ENCODE measurements at regions not wholly inside any gene's neighbourhood (a gene's known extent, or its start where the extent isn't known, plus 50 kb on each side); places are given as distances from the start of the nearest gene placed in this dataset.

- H3K4me3 ChIP-seq (ENCODE audit: low read depth, low read length): no peak overlapping the region
- ChIA-PET CTCF (no interaction called here), POLR2A (no interaction called here)
- Mint-ChIP-seq H3K27ac (ENCODE audit: unreplicated experiment) (no peak overlapping the region), H3K4me1 (ENCODE audit: low read depth, unreplicated experiment) (no peaks in the 10 kb centered on the region), H3K9me3 (ENCODE audit: unreplicated experiment) (peaks cover 11% of the 10 kb centered on the region), H3K36me3 (ENCODE audit: insufficient read depth, unreplicated experiment) (no peaks in the 10 kb centered on the region), H3K27me3 (ENCODE audit: insufficient read depth, unreplicated experiment) (no peaks in the 10 kb centered on the region), H3K4me3 (ENCODE audit: unreplicated experiment) (no peak overlapping the region)
- no peaks in the 10 kb centered on the region for H3K9me3 ChIP-seq
- no peaks in the 10 kb centered on the region; the same call in 1 of the 2 replicates for H3K36me3 ChIP-seq (ENCODE audit: control insufficient read depth, insufficient read depth, low read length)
- no peaks in the 10 kb centered on the region for H3K27me3 ChIP-seq (replicated peaks; ENCODE audit: control insufficient read depth, insufficient read depth, low read length)
- no peak for DNase-seq
- intact Hi-C loops (cut with micrococcal nuclease; ENCODE audit: unreplicated experiment): no loop called here
- 0 out of 2 replicates have a peak, but pooled peaks cover 7% of the 10 kb centered on the region for H3K4me1 ChIP-seq
- no TSS peak for BruUV-seq (replicated peaks)
- TF ChIP-seq CTCF (IDR thresholded peaks at IDR 0.05; ENCODE audit: insufficient read depth in 1 of 2, low read depth in 1 of 2, low read length in 1 of 2, severe bottlenecking in 1 of 2, unreplicated experiment in 1 of 2): no peak
Observed at GRCh38 chr2:19120941-19121750, 237.3 kb downstream of the OSR1 start.

- DNase-seq: no peak
- BruUV-seq (replicated peaks): no TSS peak
- Histone ChIP-seq H3K4me3 (ENCODE audit: low read depth, low read length) (no peak overlapping the region), H3K27me3 (replicated peaks; ENCODE audit: control insufficient read depth, insufficient read depth, low read length) (no peaks in the 10 kb centered on the region), H3K4me1 (no peaks in the 10 kb centered on the region), H3K36me3 (ENCODE audit: control insufficient read depth, insufficient read depth, low read length) (no peaks in the 10 kb centered on the region; the same call in 1 of the 2 replicates), H3K9me3 (no peaks in the 10 kb centered on the region)
- intact Hi-C loops (cut with micrococcal nuclease; ENCODE audit: unreplicated experiment): no loop called here
- Mint-ChIP-seq H3K9me3 (ENCODE audit: unreplicated experiment) (peaks cover 11% of the 10 kb centered on the region), H3K4me1 (ENCODE audit: low read depth, unreplicated experiment) (no peaks in the 10 kb centered on the region), H3K27ac (ENCODE audit: unreplicated experiment) (no peak overlapping the region), H3K27me3 (ENCODE audit: insufficient read depth, unreplicated experiment) (no peaks in the 10 kb centered on the region), H3K4me3 (ENCODE audit: unreplicated experiment) (no peak overlapping the region), H3K36me3 (ENCODE audit: insufficient read depth, unreplicated experiment) (no peaks in the 10 kb centered on the region)
- TF ChIP-seq CTCF (IDR thresholded peaks at IDR 0.05; ENCODE audit: insufficient read depth in 1 of 2, low read depth in 1 of 2, low read length in 1 of 2, severe bottlenecking in 1 of 2, unreplicated experiment in 1 of 2): no peak
- ChIA-PET POLR2A (no interaction called here), CTCF (no interaction called here)
Observed at GRCh38 chr2:19120181-19120580, 238.2 kb downstream of the OSR1 start.

GRCh38 chr2:19119326-19120001, 239.0 kb downstream of the OSR1 start:
- no peaks in the 10 kb centered on the region for H3K27me3 ChIP-seq (replicated peaks; ENCODE audit: control insufficient read depth, insufficient read depth, low read length)
- BruUV-seq (replicated peaks): no TSS peak
- Mint-ChIP-seq H3K4me1 (ENCODE audit: low read depth, unreplicated experiment) (no peaks in the 10 kb centered on the region), H3K27me3 (ENCODE audit: insufficient read depth, unreplicated experiment) (no peaks in the 10 kb centered on the region), H3K9me3 (ENCODE audit: unreplicated experiment) (peaks cover 11% of the 10 kb centered on the region), H3K27ac (ENCODE audit: unreplicated experiment) (no peak overlapping the region), H3K36me3 (ENCODE audit: insufficient read depth, unreplicated experiment) (no peaks in the 10 kb centered on the region), H3K4me3 (ENCODE audit: unreplicated experiment) (no peak overlapping the region)
- DNase-seq: no peak
- ChIA-PET POLR2A (no interaction called here), CTCF (no interaction called here)
- no peak overlapping the region for H3K4me3 ChIP-seq (ENCODE audit: low read depth, low read length)
- no peak for TF ChIP-seq CTCF (IDR thresholded peaks at IDR 0.05; ENCODE audit: insufficient read depth in 1 of 2, low read depth in 1 of 2, low read length in 1 of 2, severe bottlenecking in 1 of 2, unreplicated experiment in 1 of 2)
- H3K4me1 ChIP-seq: no peaks in the 10 kb centered on the region
- H3K36me3 ChIP-seq (ENCODE audit: control insufficient read depth, insufficient read depth, low read length): no peaks in the 10 kb centered on the region; the same call in 1 of the 2 replicates
- intact Hi-C loops (cut with micrococcal nuclease; ENCODE audit: unreplicated experiment): no loop called here
- no peaks in the 10 kb centered on the region for H3K9me3 ChIP-seq
